NOMO-1 treated with dmso at 0.1 percent for 144 hours (cell line): ENCODE measurements at regions not wholly inside any gene's neighbourhood (a gene's known extent, or its start where the extent isn't known, plus 50 kb on each side); places are given as distances from the start of the nearest gene placed in this dataset.
"Not testable (repeated sequence)": the region's sequence is repeated elsewhere in the genome, so short reads cannot be mapped to it uniquely, and the experiment has no call there.

ENCODE experiments used
- DNase-seq: peaks from one replicate; lab custom pipeline; 2025; ENCODE audit not compliant: unreplicated experiment; lab: John Stamatoyannopoulos, UW

- DNase-seq, result no peak
These were observed 57.1 kb upstream of the KCTD7 start for GRCh38 chr7:66571568-66571967.

- not testable (repeated sequence) for DNase-seq
These were observed 54.7 kb upstream of the KCTD7 start for GRCh38 chr7:66573782-66574495.

- DNase-seq, result not testable (repeated sequence)
These were observed 53.9 kb upstream of the KCTD7 start for GRCh38 chr7:66574768-66575167.

- no peak for DNase-seq
These were observed 53.3 kb upstream of the KCTD7 start for GRCh38 chr7:66575398-66575797.

GRCh38 chr7:66576646-66577045 lies 52.0 kb upstream of the KCTD7 start:
- no peak for DNase-seq
